ENCODE measurements at regions not wholly inside any gene's neighbourhood (a gene's known extent, or its start where the extent isn't known, plus 50 kb on each side); places are given as distances from the start of the nearest gene placed in this dataset.

DNA sequence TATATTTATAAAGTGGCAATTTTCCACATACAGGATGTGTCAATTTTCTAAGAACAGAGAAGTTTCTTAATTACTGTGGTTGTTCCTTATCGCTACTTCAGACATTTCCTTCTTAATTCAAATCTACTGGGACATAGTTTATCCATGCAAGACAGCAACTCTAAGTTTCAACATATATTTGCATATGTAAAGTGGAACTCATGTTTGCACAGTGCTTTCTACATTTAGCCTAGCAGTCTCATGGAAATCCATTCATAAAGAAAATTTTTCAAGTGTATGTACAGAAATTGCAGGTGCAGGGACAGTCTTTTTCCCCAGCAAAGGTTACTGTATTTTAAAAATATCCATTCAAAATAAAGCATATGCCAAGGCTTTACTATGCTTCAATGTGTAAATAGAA is 956.7 kb upstream of the SEL1L start:
- DNase-seq = no peak

DNA sequence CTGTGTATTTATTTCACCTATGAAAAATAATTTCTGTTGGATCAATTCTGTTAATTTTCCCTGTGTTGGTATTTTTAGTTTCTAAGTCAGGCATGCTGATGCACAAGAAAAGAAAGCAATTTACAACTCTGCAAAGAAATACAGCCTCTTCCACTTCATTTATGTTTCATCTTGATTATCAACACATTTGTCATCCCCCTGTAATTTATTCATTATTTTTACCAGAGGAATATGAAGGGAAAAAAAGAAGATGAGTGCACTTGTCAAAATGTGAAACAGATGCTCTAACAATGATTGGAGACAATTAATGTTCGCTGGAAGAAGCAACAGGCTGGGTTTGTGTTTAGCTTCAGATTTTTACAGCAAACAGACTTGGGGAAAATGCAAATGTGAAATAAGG is 958.5 kb upstream of the SEL1L start:
- no peak for DNase-seq

GRCh38 chr14:82500222-82500621 is 966.6 kb upstream of the SEL1L start:
- no peak for DNase-seq

GRCh38 chr14:82501554-82501953 is 967.9 kb upstream of the SEL1L start:
- no peak for DNase-seq

DNA sequence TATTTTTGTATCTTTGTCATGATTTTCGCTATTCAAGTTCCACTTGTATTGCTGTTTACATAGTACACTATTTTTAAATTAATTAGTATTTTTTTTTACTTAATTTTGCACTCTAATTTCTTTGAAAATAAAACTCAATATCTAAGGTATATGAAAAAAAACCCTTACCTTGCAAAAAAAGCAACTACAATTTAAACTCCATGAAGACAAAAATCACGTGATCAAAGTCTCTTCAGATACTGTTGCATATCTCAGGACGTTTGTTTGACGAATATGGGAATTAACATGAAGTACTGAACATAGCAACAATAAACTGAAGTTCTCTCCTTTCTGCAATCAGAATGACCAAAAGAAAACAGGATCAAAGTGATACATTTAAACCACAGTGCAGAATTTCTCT is 968.4 kb upstream of the SEL1L start:
- no peak for DNase-seq

DNA sequence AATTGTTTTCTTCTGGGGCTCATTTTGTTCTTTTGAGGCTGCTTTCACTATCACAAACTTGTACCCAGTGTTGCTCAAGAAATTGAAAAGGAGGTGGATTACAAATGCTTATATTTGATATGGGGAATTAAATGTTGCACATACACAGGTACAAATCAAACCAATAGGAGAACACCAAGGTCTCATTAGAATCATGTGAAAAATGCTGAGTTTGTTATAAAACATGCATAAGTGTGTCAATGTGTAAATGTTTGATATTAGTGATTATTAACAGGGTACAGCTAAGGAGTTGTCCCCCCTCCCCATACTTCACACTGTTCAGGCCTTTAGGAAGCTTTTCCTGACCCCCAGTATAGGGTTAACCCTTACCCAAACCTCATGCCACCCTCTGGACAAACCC is 971.2 kb upstream of the SEL1L start:
- no peak for DNase-seq

- DNase-seq = no peak
Observed at GRCh38 chr14:82510007-82510406, 976.4 kb upstream of the SEL1L start.

DNA sequence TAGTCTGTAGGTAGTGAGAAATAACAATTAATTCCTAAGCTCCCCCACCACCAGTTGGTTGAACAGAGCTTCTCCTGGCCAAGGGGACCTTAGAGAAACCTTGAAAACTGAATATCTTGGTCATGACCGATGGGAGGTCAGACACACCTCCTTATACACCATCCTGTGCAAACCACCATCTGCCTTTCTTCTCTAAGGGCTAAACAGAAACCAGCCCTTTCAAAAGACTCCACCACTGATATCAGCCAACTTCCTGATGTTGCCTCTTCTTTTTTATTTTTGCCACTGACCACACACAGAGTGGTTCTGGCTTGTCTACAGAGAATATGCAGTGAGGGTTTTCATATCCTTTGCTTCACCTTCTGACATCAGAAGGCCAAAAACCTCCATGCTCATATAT is 977.7 kb upstream of the SEL1L start:
- DNase-seq = no peak

DNA sequence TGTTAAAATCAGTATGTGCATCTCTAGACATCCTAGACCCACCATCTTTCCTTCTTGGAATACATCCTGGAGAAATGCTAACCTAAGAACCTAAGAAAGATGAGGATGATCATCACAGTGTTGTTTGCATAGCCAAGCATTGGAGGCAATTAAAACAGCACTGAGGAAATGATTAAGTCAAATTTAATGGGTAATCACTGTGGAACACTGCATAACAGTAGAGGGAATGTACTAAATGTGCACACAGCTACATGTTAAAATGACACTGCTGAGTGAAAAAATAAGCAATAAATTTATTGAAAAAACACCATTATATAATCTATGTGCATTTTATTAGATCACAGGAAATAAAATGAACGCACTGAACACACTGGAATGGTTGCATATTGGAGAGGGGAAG is 987.1 kb upstream of the SEL1L start:
- no peak for DNase-seq

- no peak for DNase-seq
Observed at GRCh38 chr14:82521191-82521590, 987.5 kb upstream of the SEL1L start.

GRCh38 chr14:82528016-82528415 is 994.4 kb upstream of the SEL1L start:
- DNase-seq = no peak

DNA sequence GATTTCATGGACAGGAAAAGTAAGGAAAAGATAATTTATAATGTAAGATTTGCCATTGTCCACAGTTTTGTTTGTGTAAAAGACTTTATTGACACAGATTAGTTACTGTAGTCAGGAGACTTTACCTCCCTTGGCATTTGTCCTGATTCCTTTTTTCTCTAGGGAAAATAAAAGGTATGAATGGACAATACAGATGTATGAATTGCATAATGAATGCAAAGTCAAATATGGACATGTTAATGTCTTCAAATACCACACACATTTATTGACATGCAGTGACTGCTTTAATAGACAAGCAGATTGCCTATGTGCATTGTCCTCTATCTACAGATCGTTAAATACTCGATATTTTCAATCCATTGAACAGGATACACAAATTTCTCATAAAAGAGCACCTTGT is 999.7 kb upstream of the SEL1L start:
- DNase-seq = no peak

DNA sequence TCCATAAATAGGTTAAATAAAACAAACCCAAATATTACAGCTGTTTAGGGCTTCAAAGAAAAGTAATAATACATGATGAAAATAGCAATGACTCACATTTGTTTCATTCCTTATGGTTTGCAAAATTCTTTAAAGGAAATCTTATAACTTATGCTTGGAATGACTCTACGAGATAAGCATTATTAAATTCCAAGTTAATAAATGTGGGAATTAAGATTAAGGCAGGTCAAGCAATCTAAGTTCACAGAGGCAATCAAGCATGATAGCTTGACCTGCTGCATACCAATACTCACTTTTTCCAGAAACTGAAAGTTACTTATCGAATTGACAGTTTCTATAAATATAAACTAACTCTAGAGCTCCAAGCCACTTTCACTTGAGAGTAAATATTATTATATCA is 1002.9 kb upstream of the SEL1L start:
- no peak for DNase-seq

GRCh38 chr14:82537831-82538230 is 1004.2 kb upstream of the SEL1L start:
- DNase-seq = no peak

DNA sequence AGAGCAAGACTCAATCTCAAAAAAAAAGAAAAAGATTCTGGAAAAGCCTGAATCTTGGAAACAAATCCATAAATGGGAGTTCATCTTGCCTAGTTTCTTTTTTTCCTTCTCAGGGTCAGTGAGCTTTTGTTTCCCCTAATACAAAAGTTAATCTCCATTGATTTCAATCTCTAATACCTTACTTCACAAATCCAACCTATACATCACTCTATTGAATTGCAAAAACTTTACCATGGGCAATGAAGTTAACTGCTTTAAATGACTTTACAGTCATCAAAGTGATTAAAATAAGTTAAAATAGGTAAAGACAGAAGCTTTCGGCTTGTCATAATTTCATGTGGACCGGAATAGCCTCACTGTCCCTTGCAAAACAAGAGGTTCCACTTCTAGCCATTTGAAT is 1012.7 kb upstream of the SEL1L start:
- no peak for DNase-seq

DNA sequence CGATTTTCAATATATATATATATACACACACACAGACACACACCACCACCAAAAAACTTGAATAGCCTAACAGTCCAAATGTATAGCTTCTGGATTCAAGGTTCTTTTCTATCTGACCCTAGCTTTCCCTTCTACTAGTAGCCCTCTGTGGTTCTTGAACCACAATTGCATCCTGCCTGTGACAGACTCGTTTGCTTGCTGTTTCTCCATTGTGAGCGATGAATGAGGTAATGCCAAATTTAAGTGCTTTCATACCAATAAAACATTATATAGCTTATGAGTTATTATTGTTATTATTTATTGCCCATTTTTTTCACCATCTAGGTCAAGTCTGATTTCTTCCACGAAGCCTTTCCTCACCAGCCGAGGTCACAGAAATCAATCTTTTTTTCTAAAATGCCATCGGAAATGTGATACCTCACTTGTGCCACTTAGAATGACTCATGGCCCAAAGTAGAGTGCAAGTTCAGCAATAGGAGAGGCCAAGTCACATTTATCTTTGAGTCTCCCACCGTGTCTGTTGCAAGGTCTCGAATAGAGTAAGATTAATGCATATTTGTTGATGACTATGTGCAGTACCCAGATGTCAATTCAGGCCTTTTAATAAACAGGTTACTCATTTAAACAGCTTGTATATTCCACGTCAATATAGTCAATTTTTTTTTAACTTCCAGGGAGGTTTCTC is 1015.8 kb upstream of the SEL1L start:
- DNase-seq = no peak

- DNase-seq = no peak
Observed at GRCh38 chr14:82562881-82563280, 1029.2 kb upstream of the SEL1L start.

GRCh38 chr14:82565825-82566224 is 1032.2 kb upstream of the SEL1L start:
- DNase-seq = no peak

- no peak for DNase-seq
Observed at GRCh38 chr14:82587226-82587625, 1053.6 kb upstream of the SEL1L start.

DNA sequence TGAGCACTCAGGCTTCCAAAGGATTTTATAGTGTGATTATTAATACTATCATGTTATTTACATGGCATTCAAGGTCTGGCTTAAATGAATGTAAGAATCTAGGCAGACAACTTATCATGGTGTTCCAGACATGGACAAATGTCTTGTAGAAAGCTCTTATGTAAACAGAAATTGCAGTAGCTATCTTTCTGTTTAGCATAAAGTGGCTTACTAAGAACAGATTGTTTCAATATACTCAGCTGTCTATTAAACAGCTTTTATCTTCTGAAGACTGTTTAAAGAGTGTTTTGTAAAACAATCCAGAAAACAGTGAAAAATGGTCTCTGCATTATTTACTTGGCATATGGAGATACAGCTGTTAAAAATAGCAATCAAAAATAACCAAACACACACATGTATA is 1061.8 kb upstream of the SEL1L start:
- no peak for DNase-seq

- DNase-seq = no peak
Observed at GRCh38 chr14:82602794-82603193, 1069.1 kb upstream of the SEL1L start.

DNA sequence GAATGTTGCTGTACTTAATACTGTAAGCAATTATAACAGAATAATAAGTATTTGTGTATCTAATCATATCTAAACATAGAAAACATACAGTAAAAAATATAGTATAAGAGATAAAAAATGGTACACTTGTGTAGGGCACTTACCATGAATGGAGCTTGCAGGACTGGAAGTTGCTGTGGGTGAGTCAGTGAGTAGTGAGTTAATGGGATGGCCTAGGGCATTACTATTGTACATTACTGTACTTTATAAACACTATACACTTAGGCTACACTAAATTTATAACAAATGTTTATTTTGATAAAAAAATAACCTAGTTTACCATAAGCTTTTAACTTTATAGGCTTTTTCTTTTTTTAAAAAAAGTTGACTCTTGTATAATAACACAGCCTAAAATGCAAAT is 1071.2 kb upstream of the SEL1L start:
- DNase-seq = no peak

GRCh38 chr14:82621881-82622450 is 1088.3 kb upstream of the SEL1L start:
- no peak for DNase-seq

DNA sequence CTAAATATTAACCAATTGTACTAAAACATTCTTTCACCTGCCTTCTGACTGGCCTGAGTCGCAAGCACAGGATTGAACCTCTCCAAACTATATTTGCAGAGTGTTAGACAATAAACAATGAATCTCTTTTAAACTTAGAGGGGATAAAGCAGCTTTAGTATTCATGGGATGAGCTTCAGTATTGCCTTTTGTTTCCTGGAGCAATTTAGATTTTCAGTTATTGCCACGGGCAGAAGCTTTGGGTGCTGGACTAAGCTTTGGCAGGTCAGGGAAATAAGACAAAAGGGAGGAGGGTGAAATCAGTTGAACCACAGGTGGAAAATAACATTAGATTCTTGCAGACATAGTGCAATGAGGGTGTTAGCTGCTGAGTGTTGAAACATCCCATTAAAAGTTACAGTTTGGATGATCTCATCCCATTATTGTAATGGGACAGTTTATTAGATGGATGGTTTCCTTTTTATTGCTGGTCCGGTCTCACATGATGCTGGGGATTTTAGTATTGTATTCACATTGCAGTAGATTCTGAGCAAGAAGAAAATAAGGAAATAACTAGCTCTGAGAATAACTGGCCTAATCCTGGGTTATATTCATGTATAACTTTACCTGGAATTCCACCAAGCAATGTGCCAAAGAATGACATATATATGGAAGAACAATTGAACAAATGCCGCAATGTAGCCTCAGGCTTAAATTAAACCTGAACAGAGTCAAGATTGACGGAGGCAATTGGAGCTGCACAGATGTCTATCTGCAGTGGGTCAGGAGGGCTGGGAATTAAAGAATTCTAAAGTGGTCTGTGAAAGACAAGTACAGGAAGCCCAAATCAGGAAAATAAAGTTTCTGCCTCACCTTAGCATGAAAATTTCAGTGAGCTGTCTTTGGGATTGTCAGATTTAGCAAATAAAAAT is 1092.8 kb upstream of the SEL1L start:
- DNase-seq = no peak

All from stimulated activated CD4-positive, alpha-beta T cell treated with anti-CD3 and anti-CD28 coated beads, Interleukin-2, amount 100 ng/mL, for 24 hours (primary cell).